ENCODE measurements at regions not wholly inside any gene's neighbourhood (a gene's known extent, or its start where the extent isn't known, plus 50 kb on each side); places are given as distances from the start of the nearest gene placed in this dataset.

- peak overlapping the region; percentile 49 for H3K4me3 ChIP-seq (ENCODE audit: low read depth, low read length)
- no peak for TF ChIP-seq CTCF (IDR thresholded peaks at IDR 0.05; ENCODE audit: insufficient read depth, low read depth, low read length, missing control alignments)
- DNase-seq (ENCODE audit: low read depth): peak; percentile 20
Measured at GRCh38 chr2:62309081-62309464, 113.2 kb downstream of the B3GNT2 start.

GRCh38 chr2:62307469-62308389 is 111.8 kb downstream of the B3GNT2 start:
- DNase-seq (ENCODE audit: low read depth): peak; percentile 50
- peak overlapping the region; percentile 46 for H3K4me3 ChIP-seq (ENCODE audit: low read depth, low read length)
- no peak for TF ChIP-seq CTCF (IDR thresholded peaks at IDR 0.05; ENCODE audit: insufficient read depth, low read depth, low read length, missing control alignments)

DNA sequence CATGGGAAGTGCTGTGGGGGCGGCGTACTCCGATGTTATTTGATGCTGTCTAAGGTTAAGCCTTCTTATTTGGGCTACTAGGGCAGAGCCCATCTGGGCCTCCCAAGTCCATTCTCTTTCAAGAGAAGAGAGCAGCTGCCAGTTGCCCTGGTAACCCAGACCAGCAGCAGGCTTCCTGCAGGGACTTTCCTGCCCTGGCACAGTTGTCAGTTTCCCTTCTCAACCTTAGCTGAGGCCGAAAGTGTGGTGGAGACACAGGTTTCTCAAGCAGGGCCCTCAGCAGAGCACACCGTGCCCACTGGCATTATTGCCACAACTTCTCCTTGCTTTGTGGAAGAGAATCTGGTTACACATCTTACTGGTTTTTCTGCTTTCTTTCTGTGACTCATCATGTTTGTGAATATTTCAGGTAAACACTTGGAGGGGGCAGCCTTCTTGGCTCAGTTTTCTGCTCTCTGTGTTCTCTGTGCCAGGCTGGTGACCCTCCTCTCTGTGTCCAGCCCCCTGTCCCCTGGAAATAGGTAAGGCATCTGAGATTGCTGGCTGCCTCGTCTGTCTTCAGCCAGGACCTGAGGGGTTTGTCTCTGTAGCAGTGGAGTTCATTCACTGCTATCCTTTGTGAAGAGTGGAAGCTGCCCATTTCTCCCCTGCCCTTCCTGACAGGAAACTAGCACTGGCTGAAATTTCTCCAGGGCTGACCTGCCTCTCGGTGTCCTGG is 111.0 kb downstream of the B3GNT2 start:
- no peak for TF ChIP-seq CTCF (IDR thresholded peaks at IDR 0.05; ENCODE audit: insufficient read depth, low read depth, low read length, missing control alignments)
- DNase-seq (ENCODE audit: low read depth): peak; percentile 94
- peak overlapping the region; percentile 46 for H3K4me3 ChIP-seq (ENCODE audit: low read depth, low read length)

GRCh38 chr2:62305421-62306176 is 109.7 kb downstream of the B3GNT2 start:
- DNase-seq (ENCODE audit: low read depth): peak; percentile 71
- no peak for TF ChIP-seq CTCF (IDR thresholded peaks at IDR 0.05; ENCODE audit: insufficient read depth, low read depth, low read length, missing control alignments)
- peak overlapping the region; percentile 46 for H3K4me3 ChIP-seq (ENCODE audit: low read depth, low read length)

GRCh38 chr2:62304429-62305417 is 108.8 kb downstream of the B3GNT2 start:
- DNase-seq (ENCODE audit: low read depth): peak; percentile 77
- no peak for TF ChIP-seq CTCF (IDR thresholded peaks at IDR 0.05; ENCODE audit: insufficient read depth, low read depth, low read length, missing control alignments)
- peak overlapping the region; percentile 46 for H3K4me3 ChIP-seq (ENCODE audit: low read depth, low read length)

DNA sequence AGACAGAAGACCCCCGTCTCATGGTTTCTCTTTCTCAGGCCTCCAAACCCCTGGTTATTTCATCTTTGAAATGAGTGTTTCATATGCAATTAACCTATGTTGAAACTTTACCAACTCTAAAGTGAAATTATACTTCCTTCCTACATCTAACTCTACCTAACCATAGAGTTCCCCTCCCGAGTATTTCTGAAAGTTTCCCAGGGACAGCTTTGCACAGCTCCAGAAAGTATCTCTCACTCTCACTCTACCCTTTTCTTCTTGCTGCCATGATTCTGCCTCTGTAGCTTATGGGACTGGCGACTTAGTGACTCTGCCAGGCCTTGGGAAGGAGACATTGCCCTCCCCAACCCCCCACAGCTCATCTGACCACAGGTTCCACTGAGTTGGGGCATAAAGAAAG is 107.9 kb downstream of the B3GNT2 start:
- peak; percentile 86 for DNase-seq (ENCODE audit: low read depth)
- peak overlapping the region; percentile 10 for H3K4me3 ChIP-seq (ENCODE audit: low read depth, low read length)
- no peak for TF ChIP-seq CTCF (IDR thresholded peaks at IDR 0.05; ENCODE audit: insufficient read depth, low read depth, low read length, missing control alignments)

All from GM12865 (cell line).